ENCODE measurements at regions not wholly inside any gene's neighbourhood (a gene's known extent, or its start where the extent isn't known, plus 50 kb on each side); places are given as distances from the start of the nearest gene placed in this dataset.
"Not testable (repeated sequence)": the region's sequence is repeated elsewhere in the genome, so short reads cannot be mapped to it uniquely, and the experiment has no call there.

DNA sequence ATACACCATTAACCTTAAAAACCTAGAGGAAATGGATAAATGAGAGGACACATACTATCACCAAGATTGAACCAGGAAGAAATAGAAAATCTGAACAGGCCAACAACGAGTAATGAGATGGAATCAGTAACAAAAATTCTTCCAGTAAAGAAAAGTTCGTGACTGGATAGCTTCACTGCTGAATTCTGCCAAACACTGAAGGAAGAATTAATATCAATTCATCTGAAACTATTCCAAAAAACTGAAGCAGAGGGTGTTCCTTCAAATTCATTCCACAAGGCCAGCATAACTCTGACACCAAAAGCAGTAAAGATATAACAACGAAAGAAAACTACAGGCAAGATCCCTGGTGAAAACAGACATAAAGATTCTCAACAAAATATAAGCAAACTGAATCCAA is 195.8 kb upstream of the GPR149 start:
- DNase-seq (ENCODE audit: low spot score): no peak
- ATAC-seq: no peak
- intact Hi-C loops (cut with DNase I): no loop called here

- ATAC-seq; intact Hi-C loops (cut with DNase I); DNase-seq (ENCODE audit: low spot score): not testable (repeated sequence)
Observed at GRCh38 chr3:154619621-154620020, 189.6 kb upstream of the GPR149 start.

GRCh38 chr3:154616298-154616697 is 186.3 kb upstream of the GPR149 start:
- intact Hi-C loops (cut with DNase I): no loop called here
- ATAC-seq (no peak), DNase-seq (ENCODE audit: low spot score) (no peak)

GRCh38 chr3:154615471-154615870 is 185.5 kb upstream of the GPR149 start:
- DNase-seq (ENCODE audit: low spot score) (no peak), ATAC-seq (no peak)
- intact Hi-C loops (cut with DNase I): no loop called here

- DNase-seq (ENCODE audit: low spot score) (no peak), ATAC-seq (no peak)
- intact Hi-C loops (cut with DNase I): no loop called here
Observed at GRCh38 chr3:154614601-154615000, 184.6 kb upstream of the GPR149 start.

DNA sequence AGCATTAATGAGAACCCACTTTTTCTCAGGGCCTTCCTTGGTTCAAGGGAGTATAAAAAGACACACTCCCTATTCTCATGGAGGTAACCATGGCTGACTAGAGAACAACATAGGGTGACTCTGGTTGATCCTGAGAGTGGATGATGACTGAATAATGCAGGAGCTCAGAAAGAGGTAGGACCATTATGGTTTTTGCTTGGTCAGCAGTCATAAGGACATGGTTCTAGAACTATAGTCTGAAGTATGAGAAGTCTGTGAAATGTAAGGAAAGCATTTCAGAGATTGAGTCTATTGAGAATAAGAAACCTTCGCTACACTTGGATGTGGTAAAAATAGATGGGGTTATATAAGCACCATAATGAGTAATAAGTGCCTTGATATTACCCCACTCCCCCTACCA is 184.1 kb upstream of the GPR149 start:
- intact Hi-C loops (cut with DNase I): no loop called here
- DNase-seq (ENCODE audit: low spot score) (no peak), ATAC-seq (no peak)

GRCh38 chr3:154602241-154602640 is 172.3 kb upstream of the GPR149 start:
- intact Hi-C loops (cut with DNase I): no loop called here
- no peak for DNase-seq (ENCODE audit: low spot score)
- ATAC-seq: no peak

DNA sequence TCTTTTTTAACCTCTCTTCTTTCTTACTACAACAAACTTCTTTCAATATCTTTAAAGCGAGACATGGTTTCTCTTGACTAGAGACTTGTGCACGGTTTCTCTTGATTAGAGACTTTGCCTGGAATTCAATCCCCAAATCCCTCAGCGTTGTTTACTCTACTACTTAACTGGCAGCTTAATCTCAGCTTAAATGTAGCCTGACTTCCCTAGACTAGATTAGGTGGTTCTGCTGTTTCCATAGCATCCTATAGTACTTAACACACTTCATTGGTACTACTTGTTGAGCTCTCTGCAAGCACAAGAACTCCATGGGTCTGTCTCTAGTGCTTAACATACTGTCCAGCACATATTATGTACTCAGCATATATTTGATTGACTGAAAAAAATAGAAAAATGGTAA is 168.2 kb upstream of the GPR149 start:
- intact Hi-C loops (cut with DNase I): no loop called here
- DNase-seq (ENCODE audit: low spot score): no peak
- ATAC-seq: no peak

DNA sequence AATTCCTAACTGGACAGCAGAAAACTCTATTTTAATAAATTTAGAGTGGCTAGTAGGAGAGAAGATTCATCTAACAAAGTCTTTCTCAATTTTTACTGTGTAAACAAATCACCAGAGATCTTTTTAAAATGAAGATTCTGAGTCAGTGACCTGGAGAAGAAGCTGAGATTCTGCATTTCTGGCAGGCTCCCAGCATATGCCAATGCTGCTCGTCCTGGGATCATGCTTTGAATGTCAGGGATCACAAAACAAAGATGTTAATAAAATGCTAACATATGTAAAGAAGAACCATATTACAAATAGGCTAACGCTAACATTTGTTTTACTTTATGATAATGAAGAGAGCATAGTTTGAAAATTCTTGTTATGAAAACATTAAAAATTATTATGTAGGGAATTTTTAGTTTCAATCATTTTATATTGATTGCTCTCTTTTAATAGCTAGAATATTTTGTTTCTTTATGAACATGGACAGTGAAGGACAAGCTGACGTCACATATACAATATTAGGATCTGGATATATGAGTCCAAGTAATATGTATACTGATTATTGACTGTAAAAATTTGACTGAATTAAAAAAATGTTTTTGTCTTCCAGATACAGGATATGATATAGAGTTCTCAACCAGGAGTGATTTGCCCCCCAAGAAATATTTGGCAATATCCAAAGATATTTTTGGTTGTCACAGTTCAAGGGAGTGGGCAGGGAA is 160.8 kb upstream of the GPR149 start:
- ATAC-seq: no peak

DNA sequence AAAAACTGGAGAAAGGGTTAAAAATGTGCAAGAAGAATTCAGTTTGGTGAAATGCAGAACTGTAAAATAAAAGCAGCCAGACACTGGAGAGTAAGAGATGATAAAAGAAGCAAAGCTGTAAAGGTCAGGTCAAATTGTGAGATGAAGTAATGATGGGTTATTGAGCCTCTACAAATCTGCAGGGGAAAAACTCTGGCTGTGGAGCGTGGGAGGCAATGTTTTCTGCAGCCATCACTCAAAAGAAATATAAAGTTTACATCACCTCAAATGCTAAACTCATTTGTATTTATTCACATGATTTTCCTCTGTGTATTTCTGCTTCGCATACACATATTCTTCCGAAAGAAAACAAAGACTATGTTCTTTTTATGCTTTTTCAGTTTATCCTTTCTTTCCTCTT is 158.8 kb upstream of the GPR149 start:
- intact Hi-C loops (cut with DNase I): no loop called here
- ATAC-seq: no peak
- DNase-seq (ENCODE audit: low spot score): no peak

More for the DNA sequence above, 160.8 kb upstream of the GPR149 start:
- intact Hi-C loops (cut with DNase I): no loop called here
- no peak for DNase-seq (ENCODE audit: low spot score)

DNA sequence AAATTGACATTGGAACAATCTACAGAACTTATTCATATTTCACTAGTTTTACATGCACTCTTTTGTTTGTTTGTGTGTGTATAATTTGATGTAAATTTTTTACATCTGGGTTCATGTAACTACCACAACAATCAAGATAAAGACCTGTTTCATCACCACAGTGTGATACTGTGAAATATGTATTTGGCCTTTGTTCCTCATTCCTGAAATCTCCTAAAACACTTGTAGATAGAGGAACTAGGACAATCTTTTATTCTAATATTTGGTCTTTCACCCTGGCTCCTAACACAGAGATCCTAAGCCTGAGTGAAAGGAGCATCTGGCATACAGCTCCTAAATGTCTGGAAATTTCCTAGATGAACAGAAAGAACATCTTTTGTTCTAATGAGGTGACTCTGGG is 155.0 kb upstream of the GPR149 start:
- intact Hi-C loops (cut with DNase I): no loop called here
- DNase-seq (ENCODE audit: low spot score): no peak
- no peak for ATAC-seq

DNA sequence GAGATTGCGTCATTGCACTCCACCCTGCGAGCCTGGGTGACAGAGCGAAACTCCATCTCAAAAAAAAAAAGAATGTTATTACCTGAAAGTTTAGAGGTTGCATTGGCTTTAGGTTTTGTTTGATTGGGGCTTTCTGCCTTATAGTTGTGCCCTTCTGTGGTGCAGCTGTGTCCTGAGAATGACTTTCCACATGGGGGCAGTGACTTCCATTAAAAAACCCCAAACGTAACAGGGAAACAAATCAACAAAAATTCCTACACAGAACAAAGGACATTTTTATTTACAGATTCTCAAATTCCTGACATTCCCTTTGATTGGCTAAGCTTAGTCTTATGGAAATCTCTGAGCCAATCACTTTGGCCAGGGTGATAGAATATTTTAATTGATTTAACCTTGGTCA is 154.1 kb upstream of the GPR149 start:
- DNase-seq (ENCODE audit: low spot score): no peak
- intact Hi-C loops (cut with DNase I): no loop called here
- no peak for ATAC-seq

DNA sequence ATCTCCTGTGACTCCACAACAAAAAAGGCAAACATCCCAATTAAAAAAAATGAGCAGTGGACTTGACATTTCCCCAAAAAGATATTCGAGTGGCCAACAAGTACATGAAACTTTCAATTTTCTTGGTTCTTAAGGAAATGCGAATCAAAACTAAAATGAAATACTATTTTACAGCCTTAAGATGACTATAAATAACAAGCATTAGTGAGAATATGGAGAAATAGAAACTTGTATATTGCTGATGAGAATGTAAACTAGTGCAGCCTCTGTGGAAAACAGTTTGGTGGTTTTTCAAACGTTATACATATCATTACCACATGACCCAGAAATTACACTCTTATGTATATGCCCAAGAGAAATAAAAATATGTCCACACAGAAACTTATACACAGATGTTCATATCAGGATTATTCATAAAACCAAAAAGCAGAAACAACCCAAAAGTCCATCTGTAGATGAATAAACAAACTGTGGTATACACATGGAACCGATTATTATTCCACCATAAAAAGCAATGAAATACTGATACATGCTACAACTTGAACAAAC is 153.2 kb upstream of the GPR149 start:
- ATAC-seq (no peak), DNase-seq (ENCODE audit: low spot score) (no peak)
- intact Hi-C loops (cut with DNase I): no loop called here

GRCh38 chr3:154582501-154582900 is 152.5 kb upstream of the GPR149 start:
- DNase-seq (ENCODE audit: low spot score): no peak
- intact Hi-C loops (cut with DNase I): no loop called here
- ATAC-seq: no peak

GRCh38 chr3:154571553-154572226 is 141.7 kb upstream of the GPR149 start:
- no peak for ATAC-seq
- DNase-seq (ENCODE audit: low spot score): no peak
- intact Hi-C loops (cut with DNase I): no loop called here

GRCh38 chr3:154568064-154568463 is 138.1 kb upstream of the GPR149 start:
- no peak for ATAC-seq
- DNase-seq (ENCODE audit: low spot score): no peak
- intact Hi-C loops (cut with DNase I): no loop called here

DNA sequence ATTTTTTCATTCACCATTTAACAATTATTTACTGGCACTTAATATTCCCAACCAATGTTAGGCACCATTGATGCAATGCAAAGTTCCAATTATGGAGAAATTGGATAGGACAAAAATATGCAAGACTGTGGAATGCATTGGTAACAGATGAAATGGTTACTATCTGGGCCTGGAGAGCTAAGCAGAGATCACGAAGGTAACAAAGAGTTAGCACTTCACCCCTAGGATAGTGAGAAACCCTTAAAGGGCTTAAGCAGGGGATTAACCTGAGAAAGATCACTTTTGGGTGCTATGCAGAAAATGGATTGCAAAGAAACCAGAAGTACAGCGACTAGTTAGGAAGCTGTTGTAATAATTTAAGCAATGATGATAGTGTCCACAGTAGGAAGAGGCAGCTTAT is 129.6 kb upstream of the GPR149 start:
- DNase-seq (ENCODE audit: low spot score) (no peak), ATAC-seq (no peak)
- intact Hi-C loops (cut with DNase I): no loop called here

GRCh38 chr3:154552338-154552737 is 122.3 kb upstream of the GPR149 start:
- ATAC-seq (no peak), DNase-seq (ENCODE audit: low spot score) (no peak)
- intact Hi-C loops (cut with DNase I): no loop called here

DNA sequence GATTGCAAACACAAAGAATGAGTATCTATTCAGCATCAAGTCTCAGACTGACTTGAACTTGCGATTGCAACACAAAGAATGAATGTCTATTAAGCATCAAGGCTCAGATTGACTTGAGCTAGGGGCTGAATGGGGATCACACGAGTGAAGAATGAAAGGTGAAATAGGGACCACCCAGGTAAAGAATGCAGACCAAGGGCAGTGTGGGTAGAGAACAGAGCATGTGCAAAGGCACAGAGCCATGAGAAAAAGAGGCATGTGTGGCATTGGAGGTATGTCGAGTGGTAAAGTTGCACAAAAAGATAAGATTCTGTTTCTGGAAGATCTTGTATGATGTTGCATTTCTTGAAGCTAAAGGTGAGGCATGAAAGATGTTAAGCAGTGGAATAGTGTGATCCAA is 119.4 kb upstream of the GPR149 start:
- no peak for ATAC-seq
- intact Hi-C loops (cut with DNase I): no loop called here
- no peak for DNase-seq (ENCODE audit: low spot score)

- no peak for ATAC-seq
- intact Hi-C loops (cut with DNase I): no loop called here
- DNase-seq (ENCODE audit: low spot score): no peak
Observed at GRCh38 chr3:154548341-154548740, 118.4 kb upstream of the GPR149 start.

- ATAC-seq: no peak
- intact Hi-C loops (cut with DNase I): no loop called here
- DNase-seq (ENCODE audit: low spot score): no peak
Observed at GRCh38 chr3:154542837-154543236, 112.8 kb upstream of the GPR149 start.

Data from sciatic nerve (tissue), 2 donors.